DND-41 (cell line): ENCODE measurements at regions not wholly inside any gene's neighbourhood (a gene's known extent, or its start where the extent isn't known, plus 50 kb on each side); places are given as distances from the start of the nearest gene placed in this dataset.

Source experiments
- ATAC-seq: fragments of 200-7000 bp; cut with Tn5 transposase; 3 replicates; pipeline ENCODE4 v1.9.1; 2021; ENCODE audit warnings: low read depth; ENCODE audit not compliant: insufficient read depth
- DNase-seq: peaks from one replicate; pipeline ENCODE4 v3.0.0-alpha.2; 2020
- H2AFZ ChIP-seq: 2 replicates; pipeline ENCODE4 v1.6.0; 2012; ENCODE audit warnings: low read depth, low read length
- H3K27ac ChIP-seq: 2 replicates; pipeline ENCODE4 v1.5.1; 2012; ENCODE audit warnings: low read length, inconsistent platforms
- H3K27me3 ChIP-seq: fragments of 200-600 bp; sonication (generic); 2 replicates; pipeline ENCODE4 v1.6.0; 2012; ENCODE audit warnings: low read length, mild to moderate bottlenecking, inconsistent platforms; ENCODE audit not compliant: insufficient read depth, poor library complexity
- H3K36me3 ChIP-seq: 2 replicates; pipeline ENCODE4 v1.5.1; 2012; ENCODE audit warnings: low read length, inconsistent platforms; ENCODE audit not compliant: insufficient read depth
- H3K4me1 ChIP-seq: 2 replicates; pipeline ENCODE4 v1.5.1; 2012; ENCODE audit warnings: mild to moderate bottlenecking, low read length; ENCODE audit not compliant: insufficient read depth
- H3K4me2 ChIP-seq: 2 replicates; pipeline ENCODE4 v1.6.0; 2012; ENCODE audit warnings: mild to moderate bottlenecking, moderate library complexity, low read length, inconsistent platforms; ENCODE audit not compliant: insufficient read depth
- H3K4me3 ChIP-seq, 2 experiments: fragments of 200-600 bp in 1 of 2; shearing (Covaris generic) in 1 of 2; 2 replicates each; pipeline ENCODE4 v1.5.1; 2012 to 2016; ENCODE audit warnings: inconsistent platforms in 2 of 2, low read length in 2 of 2, mild to moderate bottlenecking in 2 of 2, low read depth in 1 of 2, moderate library complexity in 1 of 2
- H3K79me2 ChIP-seq: 2 replicates; pipeline ENCODE4 v1.6.0; 2012; ENCODE audit warnings: low read length, inconsistent platforms; ENCODE audit not compliant: insufficient read depth
- H3K9ac ChIP-seq: 2 replicates; pipeline ENCODE4 v1.6.0; 2012; ENCODE audit warnings: low read depth, mild to moderate bottlenecking, inconsistent platforms, low read length, moderate library complexity
- H3K9me3 ChIP-seq: 2 replicates; pipeline ENCODE4 v1.5.1; 2012; ENCODE audit warnings: low read length, moderate library complexity, mild to moderate bottlenecking, inconsistent platforms; ENCODE audit not compliant: insufficient read depth, severe bottlenecking
- H4K20me1 ChIP-seq: 2 replicates; pipeline ENCODE4 v1.6.0; 2012; ENCODE audit warnings: low read length; ENCODE audit not compliant: insufficient read depth
- EZH2 ChIP-seq: IDR thresholded peaks from 3 replicates; pipeline ENCODE4 v1.6.1; 2012; ENCODE audit warnings: borderline replicate concordance, low read depth, mild to moderate bottlenecking, moderate library complexity, low read length, inconsistent platforms; ENCODE audit not compliant: severe bottlenecking
- TF ChIP-seq, protein P1 (sequence below): IDR thresholded peaks from 2 replicates; pipeline ENCODE4 v1.5.1; 2012; ENCODE audit warnings: borderline replicate concordance, low read length, moderate library complexity, mild to moderate bottlenecking; ENCODE audit not compliant: poor library complexity, severe bottlenecking; ENCODE audit errors: extremely low read depth

- no peak for ATAC-seq
- Histone ChIP-seq H3K79me2 (no peaks in the 10 kb centered on the region), H2AFZ (no peak overlapping the region), H3K9me3 (no peaks in the 10 kb centered on the region), H3K4me3 (no peak overlapping the region), H3K36me3 (no peaks in the 10 kb centered on the region), H3K4me1 (peaks cover 5% of the 10 kb centered on the region; the same call in 1 of the 2 replicates), H3K27me3 (no peaks in the 10 kb centered on the region), H3K4me2 (no peak overlapping the region), H4K20me1 (no peaks in the 10 kb centered on the region), H3K9ac (no peak overlapping the region), H3K27ac (no peak overlapping the region)
- no peak for TF ChIP-seq EZH2
- TF ChIP-seq, protein P1, sequence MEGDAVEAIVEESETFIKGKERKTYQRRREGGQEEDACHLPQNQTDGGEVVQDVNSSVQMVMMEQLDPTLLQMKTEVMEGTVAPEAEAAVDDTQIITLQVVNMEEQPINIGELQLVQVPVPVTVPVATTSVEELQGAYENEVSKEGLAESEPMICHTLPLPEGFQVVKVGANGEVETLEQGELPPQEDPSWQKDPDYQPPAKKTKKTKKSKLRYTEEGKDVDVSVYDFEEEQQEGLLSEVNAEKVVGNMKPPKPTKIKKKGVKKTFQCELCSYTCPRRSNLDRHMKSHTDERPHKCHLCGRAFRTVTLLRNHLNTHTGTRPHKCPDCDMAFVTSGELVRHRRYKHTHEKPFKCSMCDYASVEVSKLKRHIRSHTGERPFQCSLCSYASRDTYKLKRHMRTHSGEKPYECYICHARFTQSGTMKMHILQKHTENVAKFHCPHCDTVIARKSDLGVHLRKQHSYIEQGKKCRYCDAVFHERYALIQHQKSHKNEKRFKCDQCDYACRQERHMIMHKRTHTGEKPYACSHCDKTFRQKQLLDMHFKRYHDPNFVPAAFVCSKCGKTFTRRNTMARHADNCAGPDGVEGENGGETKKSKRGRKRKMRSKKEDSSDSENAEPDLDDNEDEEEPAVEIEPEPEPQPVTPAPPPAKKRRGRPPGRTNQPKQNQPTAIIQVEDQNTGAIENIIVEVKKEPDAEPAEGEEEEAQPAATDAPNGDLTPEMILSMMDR = no peak
- no peak for DNase-seq
Measured at GRCh38 chr4:121221608-121222007, 57.5 kb upstream of the TNIP3 start.

- TF ChIP-seq EZH2 = no peak
- TF ChIP-seq, protein P1 = no peak
- Histone ChIP-seq H3K4me1 (peaks cover 3% of the 10 kb centered on the region; the same call in 1 of the 2 replicates), H3K4me3 (no peak overlapping the region), H3K27ac (no peak overlapping the region), H3K9me3 (no peaks in the 10 kb centered on the region), H3K9ac (no peak overlapping the region), H3K27me3 (no peaks in the 10 kb centered on the region), H2AFZ (no peak overlapping the region), H3K79me2 (no peaks in the 10 kb centered on the region), H4K20me1 (no peaks in the 10 kb centered on the region), H3K36me3 (no peaks in the 10 kb centered on the region), H3K4me2 (no peak overlapping the region)
- DNase-seq (no peak), ATAC-seq (no peak)
Measured at GRCh38 chr4:121221201-121221600, 57.1 kb upstream of the TNIP3 start.

- Histone ChIP-seq H3K36me3 (no peaks in the 10 kb centered on the region), H3K9me3 (no peaks in the 10 kb centered on the region), H3K27ac (no peak overlapping the region), H2AFZ (no peak overlapping the region), H3K27me3 (no peaks in the 10 kb centered on the region), H3K9ac (no peak overlapping the region), H3K79me2 (no peaks in the 10 kb centered on the region), H4K20me1 (no peaks in the 10 kb centered on the region), H3K4me1 (no peaks in the 10 kb centered on the region), H3K4me2 (no peak overlapping the region), H3K4me3 (no peak overlapping the region)
- no peak for DNase-seq
- no peak for ATAC-seq
- no peak for TF ChIP-seq EZH2
- TF ChIP-seq, protein P1 = no peak
Measured at GRCh38 chr4:121220698-121221097, 56.6 kb upstream of the TNIP3 start.

- ATAC-seq (no peak), DNase-seq (no peak)
- no peak overlapping the region for H3K27ac ChIP-seq
- TF ChIP-seq, protein P1 = no peak
- no peak for TF ChIP-seq EZH2
- H3K9me3 ChIP-seq = no peaks in the 10 kb centered on the region
- H3K9ac ChIP-seq = no peak overlapping the region
- no peaks in the 10 kb centered on the region for H3K27me3 ChIP-seq
- no peak overlapping the region for H3K4me3 ChIP-seq
- no peaks in the 10 kb centered on the region for H4K20me1 ChIP-seq
- no peak overlapping the region for H2AFZ ChIP-seq
- no peaks in the 10 kb centered on the region for H3K4me1 ChIP-seq
- H3K79me2 ChIP-seq = no peaks in the 10 kb centered on the region
- H3K36me3 ChIP-seq = no peaks in the 10 kb centered on the region
- no peak overlapping the region for H3K4me2 ChIP-seq
Measured at GRCh38 chr4:121219227-121219626, 55.1 kb upstream of the TNIP3 start.
